K562 (cell line): ENCODE measurements at regions not wholly inside any gene's neighbourhood (a gene's known extent, or its start where the extent isn't known, plus 50 kb on each side); places are given as distances from the start of the nearest gene placed in this dataset.

Experiments
- ARID2 ChIP-seq: fragments of 450-650 bp; IDR thresholded peaks from 2 replicates; pipeline ENCODE4 v1.6.1; 2017; ENCODE audit warnings: antibody characterized with exemption, mild to moderate bottlenecking
- ATF1 ChIP-seq, 2 experiments: fragments of 450-650 bp in 1 of 2; IDR thresholded peaks; 2 replicates each; pipeline ENCODE4 v1.6.1; 2016; ENCODE audit warnings: missing compliant biosample characterization in 1 of 2, missing genetic modification characterization in 1 of 2
- ATF7 ChIP-seq: fragments of 450-650 bp; IDR thresholded peaks from 2 replicates; pipeline ENCODE4 v1.7.1; 2014; ENCODE audit warnings: mild to moderate bottlenecking, moderate library complexity
- CAMTA2 ChIP-seq: fragments of 250-450 bp; sonication (Bioruptor Pico); conservative IDR thresholded peaks from 2 replicates; pipeline ENCODE4 v1.5.1; 2022
- MEIS2 ChIP-seq: fragments of 450-650 bp; IDR thresholded peaks from 2 replicates; pipeline ENCODE4 v1.6.1; 2014; ENCODE audit warnings: mild to moderate bottlenecking; ENCODE audit not compliant: partially characterized antibody
- PHF21A ChIP-seq: fragments of 450-650 bp; IDR thresholded peaks from 2 replicates; pipeline ENCODE4 v1.6.1; 2017; ENCODE audit warnings: low read depth, borderline replicate concordance
- TAF9B ChIP-seq: fragments of 450-650 bp; IDR thresholded peaks from 2 replicates; pipeline ENCODE4 v1.6.1; 2018; ENCODE audit warnings: mild to moderate bottlenecking; ENCODE audit not compliant: partially characterized antibody
- ZFP36 ChIP-seq: fragments of 150-350 bp; IDR thresholded peaks from 2 replicates; pipeline ENCODE4 v1.6.1; 2018; ENCODE audit warnings: low read length, low read depth; ENCODE audit not compliant: partially characterized antibody
- ZNF384 ChIP-seq: IDR thresholded peaks from 2 replicates; pipeline ENCODE4 v1.6.1; 2012; ENCODE audit warnings: low read depth, low read length, improper control_type of control experiment
- TF ChIP-seq, protein P1 (sequence below): fragments of 250-450 bp; sonication (Bioruptor Pico); IDR thresholded peaks from 2 replicates; pipeline ENCODE4 v1.4.0; 2020
- TF ChIP-seq, protein P2 (sequence below), 2 experiments: IDR thresholded peaks in 1 of 2; conservative IDR thresholded peaks in 1 of 2; 2 replicates each; pipeline ENCODE4 v1.6.1; 2016; ENCODE audit warnings: low read depth in 2 of 2, mild to moderate bottlenecking in 1 of 2, missing compliant biosample characterization in 1 of 2, missing genetic modification characterization in 1 of 2, moderate library complexity in 1 of 2
- TF ChIP-seq, protein P3 (sequence below): fragments of 450-650 bp; IDR thresholded peaks from 2 replicates; pipeline ENCODE4 v1.7.1; 2018; ENCODE audit warnings: mild to moderate bottlenecking, low read depth; ENCODE audit not compliant: partially characterized antibody

DNA sequence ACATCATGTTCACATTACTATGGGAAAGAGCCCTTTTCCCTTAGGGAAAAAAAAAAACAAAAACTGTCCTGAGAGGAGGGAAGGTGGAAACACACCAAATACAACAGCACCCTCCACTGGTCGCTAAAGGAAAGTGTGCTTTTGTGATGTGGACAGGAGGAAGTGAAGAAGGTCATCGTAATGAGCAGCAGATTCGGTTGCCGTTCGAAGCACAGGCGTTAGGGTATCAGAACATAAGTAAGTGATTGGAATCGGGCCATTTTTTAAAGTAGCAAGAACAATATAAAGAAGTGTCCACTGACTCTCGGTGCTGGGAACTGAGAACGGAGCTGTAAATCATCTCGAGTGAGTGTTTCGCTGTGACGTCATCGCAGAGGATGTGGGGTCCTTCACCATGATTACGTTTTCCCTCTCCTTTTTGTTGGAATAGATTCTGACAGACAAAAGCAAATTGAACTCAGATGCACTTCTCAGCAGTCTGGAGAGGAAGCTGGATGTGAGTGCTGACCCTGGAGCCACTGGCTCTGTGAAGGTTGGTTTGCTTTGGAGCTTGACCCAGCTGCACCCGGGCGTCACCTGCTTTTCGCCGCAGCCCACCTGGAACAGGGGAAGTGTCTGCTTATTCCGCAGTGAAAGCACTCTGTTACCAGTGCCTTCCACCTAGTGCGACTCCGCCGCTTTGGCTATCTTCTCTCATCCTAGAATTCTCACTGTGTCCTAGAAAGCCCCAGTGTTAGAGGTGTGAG, 203.6 kb upstream of the GMDS start (continued):
- TF ChIP-seq CAMTA2 (CRISPR knock-in tag) = no peak
- TF ChIP-seq TAF9B = no peak
- peak; percentile 65 for TF ChIP-seq MEIS2
- peak; percentile 94 for TF ChIP-seq ATF7
- TF ChIP-seq ZNF384 = peak; percentile 67
- TF ChIP-seq, protein P1, sequence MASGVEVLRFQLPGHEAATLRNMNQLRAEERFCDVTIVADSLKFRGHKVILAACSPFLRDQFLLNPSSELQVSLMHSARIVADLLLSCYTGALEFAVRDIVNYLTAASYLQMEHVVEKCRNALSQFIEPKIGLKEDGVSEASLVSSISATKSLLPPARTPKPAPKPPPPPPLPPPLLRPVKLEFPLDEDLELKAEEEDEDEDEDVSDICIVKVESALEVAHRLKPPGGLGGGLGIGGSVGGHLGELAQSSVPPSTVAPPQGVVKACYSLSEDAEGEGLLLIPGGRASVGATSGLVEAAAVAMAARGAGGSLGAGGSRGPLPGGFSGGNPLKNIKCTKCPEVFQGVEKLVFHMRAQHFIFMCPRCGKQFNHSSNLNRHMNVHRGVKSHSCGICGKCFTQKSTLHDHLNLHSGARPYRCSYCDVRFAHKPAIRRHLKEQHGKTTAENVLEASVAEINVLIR (CRISPR knock-in tag) = peak; percentile 65; the same call in 1 of the 2 replicates
- no peak for TF ChIP-seq ZFP36
- TF ChIP-seq, protein P2, sequence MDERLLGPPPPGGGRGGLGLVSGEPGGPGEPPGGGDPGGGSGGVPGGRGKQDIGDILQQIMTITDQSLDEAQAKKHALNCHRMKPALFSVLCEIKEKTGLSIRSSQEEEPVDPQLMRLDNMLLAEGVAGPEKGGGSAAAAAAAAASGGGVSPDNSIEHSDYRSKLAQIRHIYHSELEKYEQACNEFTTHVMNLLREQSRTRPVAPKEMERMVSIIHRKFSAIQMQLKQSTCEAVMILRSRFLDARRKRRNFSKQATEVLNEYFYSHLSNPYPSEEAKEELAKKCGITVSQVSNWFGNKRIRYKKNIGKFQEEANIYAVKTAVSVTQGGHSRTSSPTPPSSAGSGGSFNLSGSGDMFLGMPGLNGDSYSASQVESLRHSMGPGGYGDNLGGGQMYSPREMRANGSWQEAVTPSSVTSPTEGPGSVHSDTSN (CRISPR knock-in tag; IDR thresholded peaks at IDR 0.05; ENCODE audit: low read depth) = no peak
- TF ChIP-seq, protein P2 (tag; conservative IDR thresholded peaks at IDR 0.05; ENCODE audit: low read depth) = peak; percentile 65; the same call in 1 of the 2 replicates
- TF ChIP-seq PHF21A = no peak
- peak; percentile 65; the same call in 1 of the 2 replicates for TF ChIP-seq ATF1 (CRISPR knock-in tag; IDR thresholded peaks at IDR 0.05)
- TF ChIP-seq ATF1 (tag; IDR thresholded peaks at IDR 0.05) = peak; percentile 96
- TF ChIP-seq, protein P3, sequence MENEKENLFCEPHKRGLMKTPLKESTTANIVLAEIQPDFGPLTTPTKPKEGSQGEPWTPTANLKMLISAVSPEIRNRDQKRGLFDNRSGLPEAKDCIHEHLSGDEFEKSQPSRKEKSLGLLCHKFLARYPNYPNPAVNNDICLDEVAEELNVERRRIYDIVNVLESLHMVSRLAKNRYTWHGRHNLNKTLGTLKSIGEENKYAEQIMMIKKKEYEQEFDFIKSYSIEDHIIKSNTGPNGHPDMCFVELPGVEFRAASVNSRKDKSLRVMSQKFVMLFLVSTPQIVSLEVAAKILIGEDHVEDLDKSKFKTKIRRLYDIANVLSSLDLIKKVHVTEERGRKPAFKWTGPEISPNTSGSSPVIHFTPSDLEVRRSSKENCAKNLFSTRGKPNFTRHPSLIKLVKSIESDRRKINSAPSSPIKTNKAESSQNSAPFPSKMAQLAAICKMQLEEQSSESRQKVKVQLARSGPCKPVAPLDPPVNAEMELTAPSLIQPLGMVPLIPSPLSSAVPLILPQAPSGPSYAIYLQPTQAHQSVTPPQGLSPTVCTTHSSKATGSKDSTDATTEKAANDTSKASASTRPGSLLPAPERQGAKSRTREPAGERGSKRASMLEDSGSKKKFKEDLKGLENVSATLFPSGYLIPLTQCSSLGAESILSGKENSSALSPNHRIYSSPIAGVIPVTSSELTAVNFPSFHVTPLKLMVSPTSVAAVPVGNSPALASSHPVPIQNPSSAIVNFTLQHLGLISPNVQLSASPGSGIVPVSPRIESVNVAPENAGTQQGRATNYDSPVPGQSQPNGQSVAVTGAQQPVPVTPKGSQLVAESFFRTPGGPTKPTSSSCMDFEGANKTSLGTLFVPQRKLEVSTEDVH = peak; percentile 43
- TF ChIP-seq ARID2 = peak; percentile 57; the same call in 1 of the 2 replicates
